AG10803 (cell line): ENCODE measurements at regions not wholly inside any gene's neighbourhood (a gene's known extent, or its start where the extent isn't known, plus 50 kb on each side); places are given as distances from the start of the nearest gene placed in this dataset.

Source experiments
- DNase-seq: peaks from one replicate; pipeline ENCODE4 v3.0.0; 2010; ENCODE audit warnings: low read depth
- H3K4me3 ChIP-seq: 2 replicates; pipeline ENCODE4 v1.5.1; 2011; ENCODE audit warnings: mild to moderate bottlenecking, low read length, control low read depth
- CTCF ChIP-seq: conservative IDR thresholded peaks from 2 replicates; pipeline ENCODE4 v1.5.1; 2011; ENCODE audit warnings: mild to moderate bottlenecking, low read length, control low read depth, inconsistent platforms

DNA sequence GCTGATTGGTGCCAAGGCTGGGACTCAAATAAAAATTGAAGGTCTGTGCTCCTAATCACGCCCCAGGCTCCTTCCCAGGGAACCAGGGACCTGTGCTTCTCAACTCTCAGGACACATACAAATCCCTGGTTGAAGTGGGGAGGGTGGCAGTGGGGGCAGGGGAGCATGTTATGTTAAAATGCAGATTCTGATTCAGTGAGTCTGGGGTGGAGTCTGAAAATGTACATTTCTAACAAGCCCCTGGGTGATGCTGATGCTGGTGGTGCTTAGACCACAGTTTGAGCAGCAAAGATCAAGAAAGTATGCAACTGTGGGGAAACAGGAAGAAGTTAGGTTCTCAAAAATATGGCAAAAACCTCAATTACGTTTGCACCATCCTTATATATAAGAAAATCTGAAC is 236.5 kb downstream of the MAGEB17 start:
- TF ChIP-seq CTCF = no peak
- DNase-seq = no peak
- no peak overlapping the region for H3K4me3 ChIP-seq

- no peak for DNase-seq
- no peak for TF ChIP-seq CTCF
- H3K4me3 ChIP-seq = no peak overlapping the region
Measured at GRCh38 chrX:16416588-16416987, 233.4 kb upstream of the S100G start.

GRCh38 chrX:16418650-16419049 is 231.3 kb upstream of the S100G start:
- no peak for DNase-seq
- TF ChIP-seq CTCF = no peak
- no peak overlapping the region for H3K4me3 ChIP-seq

GRCh38 chrX:16427668-16428067 is 222.3 kb upstream of the S100G start:
- DNase-seq = no peak

GRCh38 chrX:16429406-16429805 is 220.6 kb upstream of the S100G start:
- DNase-seq = peak; percentile 83
- H3K4me3 ChIP-seq = no peak overlapping the region
- TF ChIP-seq CTCF = no peak

More at GRCh38 chrX:16427668-16428067, 222.3 kb upstream of the S100G start:
- H3K4me3 ChIP-seq = no peak overlapping the region
- no peak for TF ChIP-seq CTCF

DNA sequence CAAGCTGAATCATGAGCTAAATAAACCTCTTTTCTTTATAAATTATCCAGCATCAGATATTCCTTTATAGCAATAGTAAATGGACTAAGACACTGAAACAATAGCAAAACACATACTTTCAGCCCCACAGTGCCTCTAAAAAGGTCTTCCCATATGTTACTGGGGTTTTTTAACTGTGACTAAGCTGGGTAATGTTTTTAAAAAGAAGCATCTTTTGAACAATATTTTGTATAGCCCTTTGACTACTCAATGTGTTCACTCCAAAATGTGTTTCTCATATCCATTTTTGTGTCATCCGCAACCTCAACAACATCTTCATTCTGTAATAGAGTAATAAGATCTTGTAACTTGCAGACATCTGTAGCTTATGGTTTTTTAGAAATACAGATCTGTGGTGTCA is 218.7 kb upstream of the S100G start:
- DNase-seq = no peak
- TF ChIP-seq CTCF = no peak
- H3K4me3 ChIP-seq = no peak overlapping the region

DNA sequence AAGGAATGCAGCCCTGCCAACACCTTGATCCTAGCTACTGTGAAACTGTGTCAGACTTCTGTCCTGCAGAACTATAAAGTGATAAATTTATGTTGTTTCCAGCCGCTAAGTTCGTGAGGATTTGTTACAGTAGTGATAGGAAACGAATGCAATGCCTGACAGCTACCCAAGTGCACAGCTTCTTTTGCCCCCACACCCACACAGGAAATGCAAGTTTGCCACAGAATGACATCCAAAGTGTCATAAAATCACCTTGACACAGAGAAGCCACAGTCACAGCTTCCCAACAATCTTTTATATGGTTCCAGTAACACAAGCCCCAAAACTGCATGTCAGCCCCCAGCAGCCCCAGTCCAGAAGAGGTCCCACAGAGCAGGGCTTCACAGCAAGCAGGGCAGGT is 216.9 kb upstream of the S100G start:
- no peak for DNase-seq
- TF ChIP-seq CTCF = no peak
- no peak overlapping the region for H3K4me3 ChIP-seq
